Stimulated activated CD8-positive, alpha-beta memory T cell treated with anti-CD3 and anti-CD28 coated beads, Interleukin-7, amount 100 ng/mL, for 24 hours (primary cell): ENCODE measurements at regions not wholly inside any gene's neighbourhood (a gene's known extent, or its start where the extent isn't known, plus 50 kb on each side); places are given as distances from the start of the nearest gene placed in this dataset.

Experiments used
- DNase-seq: peaks from one replicate; pipeline ENCODE4 v3.0.0-alpha.2; 2020; ENCODE audit warnings: low read depth

GRCh38 chr6:170114187-170114945 is 176.5 kb downstream of the DLL1 start:
- DNase-seq, result no peak

DNA sequence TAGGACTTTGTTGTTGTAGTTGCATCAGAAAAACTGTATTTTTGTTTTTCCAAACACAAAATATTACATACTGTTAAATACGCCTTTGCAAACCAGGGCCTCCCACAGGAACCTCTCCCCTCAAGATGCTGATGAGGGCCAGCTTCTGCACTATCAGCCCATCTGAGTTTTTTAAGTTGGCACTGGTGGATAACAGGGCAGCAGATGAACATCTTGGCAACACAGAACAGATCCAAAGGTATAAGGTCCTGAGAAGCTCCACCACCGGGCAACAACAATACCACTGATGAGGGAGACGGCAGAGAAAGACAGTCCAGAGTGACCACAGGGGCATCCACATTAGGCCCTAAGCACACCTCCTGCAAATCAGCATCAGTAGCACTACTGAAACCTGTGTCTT is 177.7 kb downstream of the DLL1 start:
- DNase-seq, result no peak

- DNase-seq, result no peak
Observed at GRCh38 chr6:170112583-170112860, 178.4 kb downstream of the DLL1 start.

DNA sequence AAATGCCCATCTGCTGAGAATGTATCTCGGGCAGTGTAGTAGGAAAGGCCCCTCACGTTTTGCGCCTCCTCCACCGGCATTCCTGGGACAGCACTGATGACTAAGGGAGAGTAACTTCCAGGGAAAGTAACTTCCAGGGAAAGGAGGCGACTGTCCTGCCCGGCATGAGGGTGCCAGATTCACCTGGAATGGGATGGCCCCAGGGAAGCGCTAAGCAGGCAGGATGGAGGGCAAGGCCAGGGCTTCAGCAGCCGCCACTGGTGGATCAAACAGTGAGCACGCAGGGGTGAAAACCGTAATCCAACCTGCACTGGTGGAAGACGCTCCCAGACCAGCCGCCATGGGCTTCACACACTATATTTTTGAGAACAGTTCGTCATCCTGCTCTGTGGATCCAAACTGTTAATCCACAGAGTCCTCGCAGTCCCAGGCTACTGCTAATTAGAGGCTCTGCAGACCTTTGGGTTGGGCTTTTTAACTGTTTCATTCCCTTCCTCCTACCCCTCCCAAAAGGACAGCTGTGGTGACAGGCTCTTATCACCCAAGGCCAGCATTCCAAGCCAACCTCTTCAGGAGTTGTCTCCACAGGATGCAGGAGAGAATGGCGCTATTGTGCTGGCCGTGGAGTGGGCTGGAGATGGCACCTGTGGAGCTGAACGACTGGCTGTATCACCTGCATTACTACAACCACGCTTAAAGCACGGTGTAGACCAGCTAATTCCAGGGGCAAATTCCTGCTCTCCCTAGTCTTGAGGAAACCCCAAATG is 178.9 kb downstream of the DLL1 start:
- DNase-seq, result no peak

GRCh38 chr6:170111141-170111664 is 179.7 kb downstream of the DLL1 start:
- DNase-seq, result no peak

DNA sequence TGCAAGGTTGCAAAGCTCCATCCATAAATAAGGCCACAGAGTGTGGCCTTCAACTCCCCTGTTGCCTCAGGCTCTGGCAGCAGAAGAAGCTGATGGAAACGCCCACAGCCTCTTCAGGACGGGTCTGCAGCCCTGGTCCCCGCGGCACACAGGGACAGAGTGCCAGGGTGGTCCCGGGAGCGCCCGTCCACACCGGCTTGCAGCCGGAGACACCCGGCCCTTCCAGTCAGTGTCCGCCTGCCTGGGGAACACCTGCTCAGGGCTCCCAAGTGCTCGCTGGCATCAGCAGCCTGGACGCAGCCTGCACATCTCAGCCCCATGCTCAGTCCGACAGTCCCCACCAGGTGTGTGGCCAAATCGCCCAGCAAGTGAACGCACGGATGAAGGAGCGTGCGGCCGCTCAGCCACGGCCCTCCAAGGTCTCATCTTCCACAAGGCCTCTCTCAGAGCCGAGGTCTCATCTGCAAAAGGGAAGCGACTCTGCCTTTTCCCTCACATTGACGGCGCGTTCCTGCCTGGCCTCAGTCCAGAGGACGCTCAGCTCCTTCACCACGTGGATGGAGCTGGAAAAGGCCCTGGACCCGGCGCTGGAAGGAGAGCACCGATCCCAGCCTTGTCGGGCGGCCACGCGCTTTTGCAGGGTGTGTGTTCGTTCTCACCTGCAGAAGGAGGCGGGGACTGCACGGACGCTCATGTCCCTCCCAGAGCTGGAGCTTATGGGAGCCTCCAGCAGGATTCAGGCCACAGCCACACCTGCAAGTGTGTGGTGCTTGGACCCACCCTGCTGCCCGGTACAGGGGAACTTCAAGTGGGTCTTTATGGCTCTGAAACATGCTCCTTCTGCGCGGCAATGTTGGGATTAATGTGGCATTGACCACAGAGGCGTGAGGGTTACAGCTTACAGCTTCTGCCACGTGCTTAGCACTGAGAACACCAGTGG is 180.4 kb downstream of the DLL1 start:
- no peak for DNase-seq

DNA sequence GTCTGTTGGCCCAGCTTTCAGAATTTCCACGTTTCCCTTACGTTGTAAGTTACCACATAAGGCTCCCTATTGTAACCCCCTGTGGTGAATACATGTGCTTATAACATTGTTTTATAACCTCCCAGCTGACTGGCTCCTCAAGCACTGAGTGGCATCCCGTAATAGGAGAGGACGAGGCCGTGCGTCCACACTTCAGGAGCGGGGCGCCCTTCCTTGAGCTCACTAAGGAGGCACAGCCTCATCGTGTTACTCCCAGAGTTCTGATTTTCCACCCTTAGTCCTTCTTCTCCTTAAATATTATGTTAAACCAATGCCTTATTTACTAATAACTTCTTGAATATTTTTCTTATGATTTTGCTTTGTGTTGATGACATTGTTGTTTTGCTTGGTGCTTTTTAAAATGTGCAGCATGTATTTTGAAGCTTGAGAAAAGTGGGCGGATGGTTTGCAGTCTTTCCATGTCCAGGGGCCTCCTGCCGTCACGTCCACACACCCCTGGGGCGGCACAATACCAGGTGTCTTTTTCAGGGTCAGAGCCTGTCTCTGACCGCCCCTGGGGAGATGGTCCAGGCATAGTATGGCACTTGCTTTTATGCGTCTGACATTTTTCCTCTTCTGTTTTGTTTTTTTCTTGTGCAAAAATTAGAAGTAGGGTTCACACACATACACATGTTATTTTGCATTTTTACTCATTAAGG is 181.8 kb downstream of the DLL1 start:
- DNase-seq, result no peak

DNA sequence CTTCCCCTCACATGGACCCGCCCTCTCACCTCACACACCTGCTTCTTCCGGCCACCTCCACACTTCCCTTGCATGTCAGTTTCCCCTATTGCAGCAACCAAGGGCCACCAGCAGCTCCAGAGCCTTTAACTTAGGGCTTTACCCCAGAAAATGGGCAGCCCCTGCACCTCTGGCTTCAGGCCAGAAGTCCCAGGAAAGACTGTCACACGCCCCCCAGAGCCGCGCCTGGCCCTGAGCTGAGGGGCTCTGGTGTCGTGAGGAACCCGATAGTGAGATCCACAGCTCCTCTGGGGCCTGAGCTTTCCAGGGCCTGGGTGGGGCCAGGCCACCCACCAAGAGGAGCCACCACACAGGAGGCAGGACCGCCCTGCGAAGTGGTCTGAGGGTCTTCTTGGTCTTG is 182.4 kb downstream of the DLL1 start:
- DNase-seq, result no peak

- no peak for DNase-seq
Observed at GRCh38 chr6:170107606-170108222, 183.2 kb downstream of the DLL1 start.

- no peak for DNase-seq
Observed at GRCh38 chr6:170106906-170107525, 183.9 kb downstream of the DLL1 start.

DNA sequence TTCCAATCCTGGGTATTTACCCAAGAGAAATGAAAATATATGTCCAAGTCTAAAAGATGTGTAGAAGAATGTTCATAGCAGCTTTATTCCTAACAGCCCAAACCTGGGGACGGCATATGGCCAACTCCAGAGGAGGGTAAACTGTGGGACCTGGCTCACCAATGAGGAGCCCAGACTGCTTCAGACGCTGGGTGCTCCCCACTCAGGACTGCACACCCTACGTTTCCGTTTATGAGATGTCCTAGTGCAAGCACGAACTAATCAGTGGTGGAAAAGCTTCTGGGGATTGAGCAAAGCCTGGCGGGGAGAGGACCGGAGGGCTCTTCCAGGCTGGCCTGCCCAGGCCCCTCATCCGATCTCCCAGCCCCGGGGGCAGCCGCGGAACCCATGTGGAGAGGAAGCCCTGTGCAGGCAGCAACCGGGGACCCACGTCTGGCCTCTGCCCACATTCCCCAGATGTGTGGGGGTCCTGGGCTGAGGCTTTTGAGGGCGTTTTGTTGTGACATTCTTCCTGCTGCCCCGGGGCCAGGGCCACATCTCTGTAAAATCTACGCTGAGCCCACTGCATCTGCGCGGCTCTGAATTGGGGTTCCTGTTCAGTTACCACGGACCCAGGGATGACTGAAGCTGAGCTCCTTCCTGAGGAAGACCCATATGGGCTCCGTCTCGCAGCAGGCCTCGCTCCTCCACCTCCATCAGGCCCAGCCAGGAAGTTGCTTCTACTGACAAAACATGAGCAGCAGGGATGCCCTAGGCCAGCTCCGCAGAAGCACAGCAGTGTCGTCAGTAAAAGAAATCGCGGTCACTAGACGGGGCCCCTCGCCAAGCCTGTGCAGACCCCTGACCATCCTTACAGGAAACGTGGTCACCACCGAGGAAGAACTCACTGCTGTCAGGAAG is 188.0 kb downstream of the DLL1 start:
- DNase-seq, result no peak

DNA sequence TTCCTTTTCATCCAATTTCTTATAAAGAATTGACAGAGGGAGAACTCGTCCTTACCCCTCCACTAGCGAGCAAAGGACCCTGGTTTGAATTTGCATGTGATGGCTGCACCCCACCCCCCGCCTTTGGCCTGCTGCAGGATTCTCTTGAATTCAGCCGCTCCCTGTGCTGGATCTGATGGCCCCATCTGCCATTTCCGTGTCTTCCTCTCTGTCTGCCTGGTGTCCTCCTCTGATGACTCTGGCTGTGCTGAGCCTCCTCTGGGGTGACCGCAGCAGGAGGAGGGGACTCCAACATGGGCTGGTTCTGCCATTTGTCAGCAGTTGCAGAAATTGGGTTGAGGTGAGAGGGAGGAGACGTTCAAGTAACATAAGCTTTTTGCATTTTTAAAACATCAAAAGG is 188.8 kb downstream of the DLL1 start:
- DNase-seq, result no peak

DNA sequence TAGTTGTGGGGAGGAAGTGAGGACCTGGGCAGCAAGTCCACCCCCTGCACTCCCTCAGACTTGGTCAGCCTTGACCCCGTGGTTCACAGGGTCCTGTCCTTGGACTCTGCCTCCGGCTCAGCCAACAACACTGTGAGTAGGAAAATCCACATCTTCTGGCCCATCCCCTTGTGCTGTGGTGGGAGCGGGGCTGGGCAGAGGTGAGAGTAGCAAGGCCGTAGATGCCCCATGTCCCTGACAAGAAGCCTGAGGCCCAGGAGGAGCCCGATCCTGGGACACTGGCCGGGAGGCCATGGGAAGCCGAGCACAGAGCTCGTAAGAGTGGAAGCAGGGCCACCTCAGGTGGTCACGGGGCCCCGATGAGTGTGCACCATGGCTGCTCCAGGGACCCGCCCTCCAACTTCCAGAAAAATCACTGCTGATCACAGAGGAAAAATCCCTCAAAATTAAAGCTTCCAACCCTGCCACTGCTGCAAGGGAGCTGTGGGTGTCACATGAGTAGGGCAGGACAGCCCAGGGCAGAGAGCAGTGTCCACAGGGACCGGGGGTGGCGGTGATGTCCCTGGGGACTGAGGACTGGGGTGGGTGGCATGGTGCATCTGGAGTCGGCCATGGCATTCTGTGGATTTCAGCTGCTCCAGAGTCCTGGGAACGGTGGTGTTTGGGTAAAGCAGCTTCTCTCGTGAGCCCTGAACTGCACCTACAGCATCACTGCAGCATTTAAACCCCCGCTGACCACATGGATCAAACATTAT is 189.4 kb downstream of the DLL1 start:
- DNase-seq, result no peak

- no peak for DNase-seq
Observed at GRCh38 chr6:170100046-170100445, 190.8 kb downstream of the DLL1 start.

DNA sequence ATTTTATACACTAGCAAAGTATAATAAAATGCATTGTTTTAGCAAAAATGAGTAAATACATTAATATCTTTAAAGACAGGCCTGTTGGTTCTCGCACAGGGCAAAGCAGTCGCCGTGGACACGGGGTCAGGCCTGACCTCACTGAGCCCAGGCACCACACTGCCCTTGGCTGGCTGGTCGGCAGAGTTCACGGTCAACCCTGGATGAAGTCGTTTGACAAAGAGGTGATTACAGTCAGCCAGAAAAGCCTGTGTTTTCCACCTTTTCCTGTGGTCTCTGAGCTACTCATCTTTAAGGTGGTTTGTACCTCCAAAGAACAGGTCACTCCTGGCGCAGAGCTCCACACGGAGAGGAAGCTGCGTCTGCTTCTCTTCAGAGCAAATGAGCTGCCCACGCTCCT is 191.5 kb downstream of the DLL1 start:
- DNase-seq, result no peak

DNA sequence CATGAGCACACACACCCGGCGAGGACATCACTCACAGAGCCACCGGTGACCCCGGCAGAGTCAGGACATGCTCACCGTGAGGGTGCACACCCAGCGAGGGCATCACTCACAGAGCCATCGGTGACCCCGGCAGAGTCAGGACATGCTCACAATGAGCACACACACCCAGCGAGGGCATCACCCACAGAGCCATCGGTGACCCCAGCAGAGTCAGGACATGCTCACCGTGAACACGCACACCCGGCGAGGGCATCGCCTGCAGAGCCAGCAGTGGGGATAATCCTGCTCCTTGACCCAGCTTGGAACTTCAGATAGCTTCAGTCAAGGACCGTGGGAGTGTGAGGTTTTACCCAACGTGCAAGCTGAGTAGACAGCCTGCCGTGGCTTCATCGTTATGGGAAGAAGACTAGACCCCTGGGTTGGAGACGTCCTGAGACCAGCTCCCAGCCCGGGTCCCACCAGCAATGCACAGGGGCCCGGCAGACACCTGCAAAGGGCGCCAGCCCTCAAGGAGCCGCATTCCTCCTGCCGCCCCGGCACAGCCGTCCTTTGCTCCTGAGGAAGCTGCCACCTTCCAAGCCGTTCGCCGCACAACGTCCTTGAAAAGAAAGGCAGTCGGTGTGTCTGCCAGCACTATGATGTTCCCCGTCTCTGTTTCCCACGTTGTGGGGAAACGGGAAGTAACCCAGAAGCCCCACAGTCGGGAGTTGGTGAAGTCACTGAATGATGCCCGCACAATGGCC is 192.3 kb downstream of the DLL1 start:
- no peak for DNase-seq

GRCh38 chr6:170097505-170098427 is 193.1 kb downstream of the DLL1 start:
- no peak for DNase-seq
